BE2C (cell line): ENCODE measurements at regions not wholly inside any gene's neighbourhood (a gene's known extent, or its start where the extent isn't known, plus 50 kb on each side); places are given as distances from the start of the nearest gene placed in this dataset.

Experiments used
- DNase-seq: peaks from one replicate; pipeline ENCODE4 v3.0.0-alpha.2; 2020
- H3K27me3 ChIP-seq: fragments of 250-450 bp; sonication (Bioruptor Pico); 2 replicates; pipeline ENCODE4 v1.5.1; 2020; ENCODE audit warnings: mild to moderate bottlenecking
- H3K36me3 ChIP-seq: fragments of 250-450 bp; sonication (Bioruptor Pico); 2 replicates; pipeline ENCODE4 v1.5.1; 2020; ENCODE audit warnings: mild to moderate bottlenecking
- H3K4me1 ChIP-seq: fragments of 250-450 bp; sonication (Bioruptor Pico); 2 replicates; pipeline ENCODE4 v1.5.1; 2020
- H3K4me3 ChIP-seq: 2 replicates; pipeline ENCODE4 v1.5.1; 2011; ENCODE audit warnings: low read depth, low read length
- H3K9me3 ChIP-seq: fragments of 250-450 bp; sonication (Bioruptor Pico); 2 replicates; pipeline ENCODE4 v1.5.1; 2020
- TF ChIP-seq, protein P1 (sequence below): IDR thresholded peaks from 2 replicates; pipeline ENCODE4 v1.5.1; 2012; ENCODE audit warnings: mild to moderate bottlenecking, low read depth, low read length

DNA sequence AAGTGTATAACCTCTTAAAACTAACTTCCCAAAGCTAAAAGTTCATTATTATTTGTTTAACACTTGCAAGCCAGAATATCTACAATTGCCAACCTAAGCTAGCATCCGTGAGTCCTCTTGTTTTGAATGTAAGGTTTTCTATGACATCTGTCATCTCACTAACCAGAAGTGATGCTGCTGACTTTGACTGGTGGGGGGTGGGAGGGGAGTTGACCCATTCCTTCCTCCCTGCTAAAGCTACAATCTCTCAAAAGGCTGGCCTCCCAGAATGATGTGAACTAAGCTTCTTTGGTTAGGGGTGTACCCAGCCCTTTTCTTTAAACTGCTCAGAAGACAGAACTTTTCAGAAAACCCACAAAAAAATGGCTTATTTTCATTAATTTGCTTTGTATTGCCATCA is 280.6 kb downstream of the ZEB2 start:
- H3K4me3 ChIP-seq = no peak overlapping the region
- no peaks in the 10 kb centered on the region for H3K36me3 ChIP-seq
- no peaks in the 10 kb centered on the region for H3K9me3 ChIP-seq
- TF ChIP-seq, protein P1, sequence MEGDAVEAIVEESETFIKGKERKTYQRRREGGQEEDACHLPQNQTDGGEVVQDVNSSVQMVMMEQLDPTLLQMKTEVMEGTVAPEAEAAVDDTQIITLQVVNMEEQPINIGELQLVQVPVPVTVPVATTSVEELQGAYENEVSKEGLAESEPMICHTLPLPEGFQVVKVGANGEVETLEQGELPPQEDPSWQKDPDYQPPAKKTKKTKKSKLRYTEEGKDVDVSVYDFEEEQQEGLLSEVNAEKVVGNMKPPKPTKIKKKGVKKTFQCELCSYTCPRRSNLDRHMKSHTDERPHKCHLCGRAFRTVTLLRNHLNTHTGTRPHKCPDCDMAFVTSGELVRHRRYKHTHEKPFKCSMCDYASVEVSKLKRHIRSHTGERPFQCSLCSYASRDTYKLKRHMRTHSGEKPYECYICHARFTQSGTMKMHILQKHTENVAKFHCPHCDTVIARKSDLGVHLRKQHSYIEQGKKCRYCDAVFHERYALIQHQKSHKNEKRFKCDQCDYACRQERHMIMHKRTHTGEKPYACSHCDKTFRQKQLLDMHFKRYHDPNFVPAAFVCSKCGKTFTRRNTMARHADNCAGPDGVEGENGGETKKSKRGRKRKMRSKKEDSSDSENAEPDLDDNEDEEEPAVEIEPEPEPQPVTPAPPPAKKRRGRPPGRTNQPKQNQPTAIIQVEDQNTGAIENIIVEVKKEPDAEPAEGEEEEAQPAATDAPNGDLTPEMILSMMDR = no peak
- H3K4me1 ChIP-seq = peaks cover 7% of the 10 kb centered on the region
- DNase-seq = no peak
- no peaks in the 10 kb centered on the region for H3K27me3 ChIP-seq

DNA sequence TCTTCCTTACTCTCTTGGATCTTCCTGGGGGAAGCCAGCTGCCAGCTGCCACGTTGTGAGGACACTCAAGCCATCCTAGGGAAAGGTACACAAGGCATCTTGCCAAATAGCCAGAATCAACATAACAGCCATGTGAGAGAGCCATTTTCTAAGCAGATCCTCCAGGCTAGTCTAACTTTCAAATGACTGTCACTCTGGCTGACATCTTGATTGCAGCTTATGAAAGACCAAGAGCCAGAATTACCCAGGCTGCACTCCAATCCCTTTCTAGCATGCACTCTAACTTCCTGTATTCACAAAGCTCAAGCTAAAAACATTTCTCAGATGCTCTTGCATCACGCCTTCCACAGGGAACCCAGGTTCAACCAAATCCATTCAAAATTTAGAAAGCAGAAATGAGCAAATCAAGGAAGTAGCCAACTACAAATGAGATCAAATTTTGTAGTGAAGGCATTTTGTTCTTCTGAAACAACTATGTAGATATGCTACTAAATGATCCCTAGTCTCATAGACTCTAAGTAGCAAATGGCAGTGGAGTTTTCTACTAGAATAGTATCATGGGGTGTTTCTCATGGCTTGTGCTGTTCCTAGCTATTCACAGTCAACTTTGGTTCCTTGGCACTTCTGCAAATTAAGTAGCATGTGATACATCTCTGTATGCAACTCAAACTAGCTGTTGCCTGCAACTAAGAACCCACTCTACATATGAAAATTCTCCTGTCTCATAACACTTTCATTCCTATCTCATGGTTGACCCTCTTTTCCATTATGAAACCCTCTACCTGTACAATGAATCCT is 281.9 kb downstream of the ZEB2 start:
- no peak for DNase-seq
- no peaks in the 10 kb centered on the region for H3K36me3 ChIP-seq
- TF ChIP-seq, protein P1 = no peak
- no peaks in the 10 kb centered on the region for H3K9me3 ChIP-seq
- no peak overlapping the region for H3K4me3 ChIP-seq
- H3K4me1 ChIP-seq = peaks cover 7% of the 10 kb centered on the region
- H3K27me3 ChIP-seq = no peaks in the 10 kb centered on the region

DNA sequence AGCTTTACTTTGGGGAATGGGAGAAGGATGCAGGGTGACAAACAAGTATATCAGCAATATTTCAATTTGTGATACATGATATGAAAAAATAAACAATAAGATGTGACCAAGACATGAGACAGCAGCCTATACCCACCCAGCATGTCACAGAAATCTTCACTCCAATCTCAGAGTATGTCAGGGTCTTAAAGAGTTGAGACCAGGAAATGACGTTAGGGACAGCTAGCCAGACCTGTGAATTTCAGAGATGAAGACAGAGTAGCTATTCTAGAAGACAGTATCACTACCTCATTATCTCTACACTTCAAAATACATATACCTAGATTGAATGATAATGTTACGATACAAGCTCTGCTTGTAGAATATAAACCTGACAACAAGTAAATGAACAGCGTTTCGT is 282.8 kb downstream of the ZEB2 start:
- H3K36me3 ChIP-seq = no peaks in the 10 kb centered on the region
- DNase-seq = no peak
- H3K9me3 ChIP-seq = no peaks in the 10 kb centered on the region
- TF ChIP-seq, protein P1 = no peak
- no peak overlapping the region for H3K4me3 ChIP-seq
- H3K27me3 ChIP-seq = no peaks in the 10 kb centered on the region
- H3K4me1 ChIP-seq = peaks cover 7% of the 10 kb centered on the region

GRCh38 chr2:144235050-144235449 is 284.9 kb downstream of the ZEB2 start:
- TF ChIP-seq, protein P1 = no peak
- Histone ChIP-seq H3K9me3 (no peaks in the 10 kb centered on the region), H3K4me1 (peaks cover 7% of the 10 kb centered on the region)

DNA sequence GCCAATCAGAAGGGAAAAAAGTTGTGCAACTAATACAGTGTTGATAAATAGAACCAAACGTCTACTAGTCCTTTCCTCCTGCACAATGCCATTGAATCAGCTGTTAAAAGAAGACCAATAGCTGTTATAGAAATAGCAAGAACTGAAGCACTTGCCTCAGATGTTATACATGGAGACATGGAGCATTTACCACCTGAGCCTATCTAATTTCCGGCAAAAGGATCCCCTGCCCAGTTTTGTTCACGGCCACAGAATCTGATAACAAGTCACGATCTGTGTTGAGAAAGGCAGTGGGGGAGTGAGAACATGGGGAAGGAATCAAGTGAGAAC is 285.4 kb downstream of the ZEB2 start:
- Histone ChIP-seq H3K9me3 (no peaks in the 10 kb centered on the region), H3K36me3 (no peaks in the 10 kb centered on the region), H3K4me3 (no peak overlapping the region), H3K27me3 (no peaks in the 10 kb centered on the region), H3K4me1 (peaks cover 7% of the 10 kb centered on the region)
- DNase-seq = no peak
- TF ChIP-seq, protein P1 = no peak

More at GRCh38 chr2:144235050-144235449, 284.9 kb downstream of the ZEB2 start:
- no peak for DNase-seq
- H3K4me3 ChIP-seq = no peak overlapping the region
- H3K27me3 ChIP-seq = no peaks in the 10 kb centered on the region
- H3K36me3 ChIP-seq = no peaks in the 10 kb centered on the region

- H3K27me3 ChIP-seq = no peaks in the 10 kb centered on the region
- H3K4me3 ChIP-seq = no peak overlapping the region
- DNase-seq = no peak
- H3K36me3 ChIP-seq = no peaks in the 10 kb centered on the region
- H3K4me1 ChIP-seq = peaks cover 7% of the 10 kb centered on the region
- H3K9me3 ChIP-seq = no peaks in the 10 kb centered on the region
- TF ChIP-seq, protein P1 = no peak
Measured at GRCh38 chr2:144233733-144234541, 286.0 kb downstream of the ZEB2 start.
